ENCODE measurements at regions not wholly inside any gene's neighbourhood (a gene's known extent, or its start where the extent isn't known, plus 50 kb on each side); places are given as distances from the start of the nearest gene placed in this dataset.

GRCh38 chr5:9698125-9698826 is 68.1 kb upstream of the TAS2R1 start:
- DNase-seq (ENCODE audit: insufficient read length, low spot score): no peak
- no peak for FAIRE-seq
- TF ChIP-seq, protein P1, sequence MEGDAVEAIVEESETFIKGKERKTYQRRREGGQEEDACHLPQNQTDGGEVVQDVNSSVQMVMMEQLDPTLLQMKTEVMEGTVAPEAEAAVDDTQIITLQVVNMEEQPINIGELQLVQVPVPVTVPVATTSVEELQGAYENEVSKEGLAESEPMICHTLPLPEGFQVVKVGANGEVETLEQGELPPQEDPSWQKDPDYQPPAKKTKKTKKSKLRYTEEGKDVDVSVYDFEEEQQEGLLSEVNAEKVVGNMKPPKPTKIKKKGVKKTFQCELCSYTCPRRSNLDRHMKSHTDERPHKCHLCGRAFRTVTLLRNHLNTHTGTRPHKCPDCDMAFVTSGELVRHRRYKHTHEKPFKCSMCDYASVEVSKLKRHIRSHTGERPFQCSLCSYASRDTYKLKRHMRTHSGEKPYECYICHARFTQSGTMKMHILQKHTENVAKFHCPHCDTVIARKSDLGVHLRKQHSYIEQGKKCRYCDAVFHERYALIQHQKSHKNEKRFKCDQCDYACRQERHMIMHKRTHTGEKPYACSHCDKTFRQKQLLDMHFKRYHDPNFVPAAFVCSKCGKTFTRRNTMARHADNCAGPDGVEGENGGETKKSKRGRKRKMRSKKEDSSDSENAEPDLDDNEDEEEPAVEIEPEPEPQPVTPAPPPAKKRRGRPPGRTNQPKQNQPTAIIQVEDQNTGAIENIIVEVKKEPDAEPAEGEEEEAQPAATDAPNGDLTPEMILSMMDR (IDR thresholded peaks at IDR 0.05; ENCODE audit: insufficient read depth, missing control alignments): no peak

DNA sequence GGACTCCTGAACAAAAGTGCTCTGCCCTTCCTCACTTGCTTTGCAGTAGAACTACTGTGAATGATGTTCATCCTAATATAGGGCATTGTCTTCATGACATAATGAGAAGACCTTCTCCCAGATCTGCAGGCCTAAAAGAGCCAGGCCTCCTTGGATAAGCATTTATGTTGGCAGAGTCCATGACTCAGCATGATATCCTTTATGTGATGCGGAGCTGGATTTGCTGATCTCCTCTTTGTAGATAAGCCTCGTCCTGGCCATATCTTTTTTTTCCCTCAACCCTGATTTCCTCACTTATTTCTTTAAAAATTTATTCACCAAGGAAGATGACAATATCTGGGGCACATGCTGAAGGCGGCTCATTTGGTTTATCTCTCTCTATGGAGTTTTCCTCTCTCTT is 62.4 kb upstream of the TAS2R1 start:
- no peak for DNase-seq (ENCODE audit: insufficient read length, low spot score)
- TF ChIP-seq, protein P1 (IDR thresholded peaks at IDR 0.05; ENCODE audit: insufficient read depth, missing control alignments): no peak
- FAIRE-seq: no peak

- TF ChIP-seq, protein P1 (IDR thresholded peaks at IDR 0.05; ENCODE audit: insufficient read depth, missing control alignments): no peak
- DNase-seq (ENCODE audit: insufficient read length, low spot score): no peak
- FAIRE-seq: no peak
Measured at GRCh38 chr5:9691261-9691660, 61.1 kb upstream of the TAS2R1 start.

- TF ChIP-seq, protein P1 (IDR thresholded peaks at IDR 0.05; ENCODE audit: insufficient read depth, missing control alignments): no peak
- DNase-seq (ENCODE audit: insufficient read length, low spot score) (no peak), FAIRE-seq (no peak)
Measured at GRCh38 chr5:9690751-9691150, 60.6 kb upstream of the TAS2R1 start.

- DNase-seq (ENCODE audit: insufficient read length, low spot score): no peak
- no peak for FAIRE-seq
- TF ChIP-seq, protein P1 (IDR thresholded peaks at IDR 0.05; ENCODE audit: insufficient read depth, missing control alignments): no peak
Measured at GRCh38 chr5:9686216-9686615, 56.1 kb upstream of the TAS2R1 start.

GRCh38 chr5:9681706-9682105 is 51.6 kb upstream of the TAS2R1 start:
- TF ChIP-seq, protein P1 (IDR thresholded peaks at IDR 0.05; ENCODE audit: insufficient read depth, missing control alignments): no peak
- FAIRE-seq: no peak
- no peak for DNase-seq (ENCODE audit: insufficient read length, low spot score)
